A549 (cell line): ENCODE measurements at regions not wholly inside any gene's neighbourhood (a gene's known extent, or its start where the extent isn't known, plus 50 kb on each side); places are given as distances from the start of the nearest gene placed in this dataset.

ENCODE experiments used
- ATAC-seq, 2 experiments: fragments of 200-7000 bp in 1 of 2; fragments of >200 bp in 1 of 2; cut with Nextera tagmentation in 1 of 2; cut with Tn5 transposase in 1 of 2; 3 replicates each; pipeline versions ENCODE4 v1.8.0 to v1.9.1; 2018 to 2020; ENCODE audit warnings: mild to moderate bottlenecking in 1 of 2, moderate library complexity in 1 of 2
- CTCF ChIA-PET: fragments of 300-600 bp; sonication (Branson Sonifier 250); formaldehyde crosslinking; extraction: SDS; loops from one replicate; lab custom pipeline; 2021; ENCODE audit warnings: antibody characterized with exemption, inconsistent platforms; lab: Yijun Ruan, JAX
- POLR2A ChIA-PET: fragments of 350-600 bp; formaldehyde crosslinking; extraction: SDS; loops from one replicate; lab custom pipeline; 2021; ENCODE audit warnings: antibody characterized with exemption, inconsistent platforms; lab: Yijun Ruan, JAX
- DNase-seq, 2 experiments: peaks; one replicate each; pipeline versions ENCODE4 v3.0.0 to v3.0.0-alpha.2; 2011 to 2016; ENCODE audit warnings: low read depth in 1 of 2, low spot score in 1 of 2
- FAIRE-seq: peaks from 2 replicates; lab custom pipeline; 2011; peaks lifted over from hg19 to GRCh38; lab: Jason Lieb, UNC
- H3K27ac ChIP-seq, 2 experiments: fragments of >200 bp; sonication (Bioruptor Twin); formaldehyde crosslinking; 3 replicates each; pipeline ENCODE4 v1.5.1; 2016 to 2017
- H3K4me1 ChIP-seq: fragments of >200 bp; sonication (Bioruptor Twin); formaldehyde crosslinking; 3 replicates; pipeline ENCODE4 v1.6.1; 2016
- H3K4me2 ChIP-seq: fragments of >200 bp; sonication (Bioruptor Twin); formaldehyde crosslinking; 3 replicates; pipeline ENCODE4 v1.6.1; 2016
- H3K4me3 ChIP-seq: fragments of >200 bp; sonication (Bioruptor Twin); formaldehyde crosslinking; 3 replicates; pipeline ENCODE4 v1.5.1; 2016
- H3K9me3 ChIP-seq: fragments of >200 bp; sonication (Bioruptor Twin); formaldehyde crosslinking; 3 replicates; pipeline ENCODE4 v1.6.1; 2016
- BHLHE40 ChIP-seq: IDR thresholded peaks from 2 replicates; pipeline ENCODE4 v1.6.1; 2012; ENCODE audit warnings: low read depth, low read length, inconsistent platforms
- CEBPB ChIP-seq, 2 experiments: fragments of >200 bp in 1 of 2; sonication (Bioruptor Twin) in 1 of 2; formaldehyde crosslinking in 1 of 2; IDR thresholded peaks; 2 replicates each; pipeline ENCODE4 v1.6.1; 2012 to 2016
- FOSB ChIP-seq: fragments of 250-450 bp; sonication (Bioruptor Pico); IDR thresholded peaks from 2 replicates; pipeline ENCODE4 v1.5.0; 2020; ENCODE audit warnings: mild to moderate bottlenecking, moderate library complexity
- FOSL2 ChIP-seq, 2 experiments: fragments of 450-650 bp in 1 of 2; fragments of >200 bp in 1 of 2; sonication (Bioruptor Twin) in 1 of 2; formaldehyde crosslinking; IDR thresholded peaks; 2 replicates each; pipeline versions ENCODE4 v1.5.0 to v1.6.1; 2016 to 2020; ENCODE audit warnings: mild to moderate bottlenecking in 1 of 2, moderate library complexity in 1 of 2
- HOXA7 ChIP-seq: fragments of 250-450 bp; sonication (Bioruptor Pico); IDR thresholded peaks from 2 replicates; pipeline ENCODE4 v1.5.0; 2020; ENCODE audit warnings: mild to moderate bottlenecking, moderate library complexity
- HOXB5 ChIP-seq: fragments of 250-450 bp; sonication (Bioruptor Pico); IDR thresholded peaks from 2 replicates; pipeline ENCODE4 v1.5.0; 2020; ENCODE audit warnings: mild to moderate bottlenecking, moderate library complexity
- JUN ChIP-seq, 2 experiments: fragments of >200 bp; sonication (Bioruptor Twin); formaldehyde crosslinking; IDR thresholded peaks; 2 replicates in 1 of 2; 3 replicates in 1 of 2; pipeline ENCODE4 v1.6.1; 2016 to 2017
- NR3C1 ChIP-seq: fragments of >200 bp; sonication (Bioruptor Twin); formaldehyde crosslinking; IDR thresholded peaks from 3 replicates; pipeline ENCODE4 v1.6.1; 2017
- PHF8 ChIP-seq: fragments of 200-600 bp; sonication (generic); IDR thresholded peaks from 2 replicates; pipeline ENCODE4 v1.6.1; 2016; ENCODE audit warnings: low read depth, mild to moderate bottlenecking, antibody characterized with exemption, moderate library complexity, borderline replicate concordance
- POLR2AphosphoS2 ChIP-seq: conservative IDR thresholded peaks from 2 replicates; pipeline ENCODE4 v1.6.1; 2012; ENCODE audit warnings: low read length, improper control_type of control experiment, inconsistent platforms
- RCOR1 ChIP-seq: fragments of 150-350 bp; IDR thresholded peaks from 2 replicates; pipeline ENCODE4 v1.6.1; 2014; ENCODE audit warnings: antibody characterized with exemption, low read length, low read depth
- TFCP2L1 ChIP-seq: fragments of 250-450 bp; sonication (Bioruptor Pico); IDR thresholded peaks from 2 replicates; pipeline ENCODE4 v1.5.0; 2021; ENCODE audit warnings: mild to moderate bottlenecking
- TP53 ChIP-seq: fragments of 250-450 bp; sonication (Bioruptor Pico); IDR thresholded peaks from 2 replicates; pipeline ENCODE4 v1.5.0; 2021; ENCODE audit warnings: mild to moderate bottlenecking, moderate library complexity
- ZSCAN20 ChIP-seq: fragments of 250-450 bp; sonication (Bioruptor Pico); IDR thresholded peaks from 2 replicates; pipeline ENCODE4 v1.8.0; 2022; ENCODE audit warnings: mild to moderate bottlenecking, moderate library complexity
- WGBS: methylation state at CpG from one replicate; pipeline ENCODE4 v1.1.6; 2017; ENCODE audit errors: missing lambda C conversion rate; 5-methylcytosine and 5-hydroxymethylcytosine counted together
- TF ChIP-seq, protein P1 (sequence below): fragments of >200 bp; sonication (Bioruptor Twin); formaldehyde crosslinking; IDR thresholded peaks from 3 replicates; pipeline ENCODE4 v1.6.1; 2016
- TF ChIP-seq, protein P2 (sequence below): fragments of 450-650 bp; IDR thresholded peaks from 2 replicates; pipeline ENCODE4 v1.6.1; 2014; ENCODE audit warnings: antibody characterized with exemption
- TF ChIP-seq, protein P3 (sequence below): fragments of 200-600 bp; sonication (generic); IDR thresholded peaks from 2 replicates; pipeline ENCODE4 v1.6.1; 2016; ENCODE audit warnings: antibody characterized with exemption, mild to moderate bottlenecking, moderate library complexity
- TF ChIP-seq, protein P4 (sequence below): fragments of 150-350 bp; IDR thresholded peaks from 2 replicates; pipeline ENCODE4 v1.6.1; 2014; ENCODE audit warnings: low read depth, mild to moderate bottlenecking, low read length
- TF ChIP-seq, protein P5 (sequence below): fragments of >200 bp; sonication (Bioruptor Twin); formaldehyde crosslinking; IDR thresholded peaks from 3 replicates; pipeline ENCODE4 v1.5.1; 2016
- TF ChIP-seq, protein P6 (sequence below): IDR thresholded peaks from 2 replicates; pipeline ENCODE4 v1.6.1; 2012

DNA sequence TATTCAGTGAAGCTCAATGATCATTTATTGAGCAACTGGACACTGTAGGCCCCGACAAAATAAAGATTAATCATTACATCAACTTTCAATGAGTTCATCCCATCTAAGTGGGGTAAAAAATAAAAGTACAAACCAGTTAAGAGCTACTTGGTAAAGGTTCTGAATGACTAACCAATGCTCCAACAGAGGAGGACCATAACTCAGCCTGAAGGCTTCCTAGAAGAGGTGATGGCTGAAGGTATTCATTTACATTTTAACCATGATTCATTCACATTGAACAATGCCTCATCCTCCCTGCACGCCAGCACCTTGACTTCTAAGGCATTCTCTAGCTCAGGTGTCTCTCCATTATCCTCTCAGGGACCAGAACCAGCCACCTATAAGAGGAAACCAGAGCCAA lies 201.4 kb downstream of the ZNF462 start:
- CTCF ChIA-PET: interaction anchor here (1.4 to 1.7 kb wide), 2 partner anchors 8 to 20 kb away, joined by 3 to 5 read pairs; no protein-coding TSS in a partner anchor
- H3K4me2 ChIP-seq: no peak overlapping the region
- H3K4me1 ChIP-seq: no peaks in the 10 kb centered on the region
- H3K9me3 ChIP-seq: no peaks in the 10 kb centered on the region
- H3K27ac ChIP-seq: no peak overlapping the region
- ATAC-seq: no peak
- 13% methylated on average over 2 of the region's 2 CpGs for WGBS
- FAIRE-seq: no peak
- TF ChIP-seq, protein P1, sequence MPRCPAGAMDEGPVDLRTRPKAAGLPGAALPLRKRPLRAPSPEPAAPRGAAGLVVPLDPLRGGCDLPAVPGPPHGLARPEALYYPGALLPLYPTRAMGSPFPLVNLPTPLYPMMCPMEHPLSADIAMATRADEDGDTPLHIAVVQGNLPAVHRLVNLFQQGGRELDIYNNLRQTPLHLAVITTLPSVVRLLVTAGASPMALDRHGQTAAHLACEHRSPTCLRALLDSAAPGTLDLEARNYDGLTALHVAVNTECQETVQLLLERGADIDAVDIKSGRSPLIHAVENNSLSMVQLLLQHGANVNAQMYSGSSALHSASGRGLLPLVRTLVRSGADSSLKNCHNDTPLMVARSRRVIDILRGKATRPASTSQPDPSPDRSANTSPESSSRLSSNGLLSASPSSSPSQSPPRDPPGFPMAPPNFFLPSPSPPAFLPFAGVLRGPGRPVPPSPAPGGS: no peak
- TF ChIP-seq TP53 (no peak), HOXA7 (no peak)
- TF ChIP-seq, protein P2, sequence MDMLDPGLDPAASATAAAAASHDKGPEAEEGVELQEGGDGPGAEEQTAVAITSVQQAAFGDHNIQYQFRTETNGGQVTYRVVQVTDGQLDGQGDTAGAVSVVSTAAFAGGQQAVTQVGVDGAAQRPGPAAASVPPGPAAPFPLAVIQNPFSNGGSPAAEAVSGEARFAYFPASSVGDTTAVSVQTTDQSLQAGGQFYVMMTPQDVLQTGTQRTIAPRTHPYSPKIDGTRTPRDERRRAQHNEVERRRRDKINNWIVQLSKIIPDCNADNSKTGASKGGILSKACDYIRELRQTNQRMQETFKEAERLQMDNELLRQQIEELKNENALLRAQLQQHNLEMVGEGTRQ: no peak
- TF ChIP-seq, protein P3, sequence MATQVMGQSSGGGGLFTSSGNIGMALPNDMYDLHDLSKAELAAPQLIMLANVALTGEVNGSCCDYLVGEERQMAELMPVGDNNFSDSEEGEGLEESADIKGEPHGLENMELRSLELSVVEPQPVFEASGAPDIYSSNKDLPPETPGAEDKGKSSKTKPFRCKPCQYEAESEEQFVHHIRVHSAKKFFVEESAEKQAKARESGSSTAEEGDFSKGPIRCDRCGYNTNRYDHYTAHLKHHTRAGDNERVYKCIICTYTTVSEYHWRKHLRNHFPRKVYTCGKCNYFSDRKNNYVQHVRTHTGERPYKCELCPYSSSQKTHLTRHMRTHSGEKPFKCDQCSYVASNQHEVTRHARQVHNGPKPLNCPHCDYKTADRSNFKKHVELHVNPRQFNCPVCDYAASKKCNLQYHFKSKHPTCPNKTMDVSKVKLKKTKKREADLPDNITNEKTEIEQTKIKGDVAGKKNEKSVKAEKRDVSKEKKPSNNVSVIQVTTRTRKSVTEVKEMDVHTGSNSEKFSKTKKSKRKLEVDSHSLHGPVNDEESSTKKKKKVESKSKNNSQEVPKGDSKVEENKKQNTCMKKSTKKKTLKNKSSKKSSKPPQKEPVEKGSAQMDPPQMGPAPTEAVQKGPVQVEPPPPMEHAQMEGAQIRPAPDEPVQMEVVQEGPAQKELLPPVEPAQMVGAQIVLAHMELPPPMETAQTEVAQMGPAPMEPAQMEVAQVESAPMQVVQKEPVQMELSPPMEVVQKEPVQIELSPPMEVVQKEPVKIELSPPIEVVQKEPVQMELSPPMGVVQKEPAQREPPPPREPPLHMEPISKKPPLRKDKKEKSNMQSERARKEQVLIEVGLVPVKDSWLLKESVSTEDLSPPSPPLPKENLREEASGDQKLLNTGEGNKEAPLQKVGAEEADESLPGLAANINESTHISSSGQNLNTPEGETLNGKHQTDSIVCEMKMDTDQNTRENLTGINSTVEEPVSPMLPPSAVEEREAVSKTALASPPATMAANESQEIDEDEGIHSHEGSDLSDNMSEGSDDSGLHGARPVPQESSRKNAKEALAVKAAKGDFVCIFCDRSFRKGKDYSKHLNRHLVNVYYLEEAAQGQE: no peak
- TF ChIP-seq, all 56 proteins: peak for 0
- no peak for DNase-seq
- POLR2A ChIA-PET: no interaction called here
- H3K4me3 ChIP-seq: no peak overlapping the region

DNA sequence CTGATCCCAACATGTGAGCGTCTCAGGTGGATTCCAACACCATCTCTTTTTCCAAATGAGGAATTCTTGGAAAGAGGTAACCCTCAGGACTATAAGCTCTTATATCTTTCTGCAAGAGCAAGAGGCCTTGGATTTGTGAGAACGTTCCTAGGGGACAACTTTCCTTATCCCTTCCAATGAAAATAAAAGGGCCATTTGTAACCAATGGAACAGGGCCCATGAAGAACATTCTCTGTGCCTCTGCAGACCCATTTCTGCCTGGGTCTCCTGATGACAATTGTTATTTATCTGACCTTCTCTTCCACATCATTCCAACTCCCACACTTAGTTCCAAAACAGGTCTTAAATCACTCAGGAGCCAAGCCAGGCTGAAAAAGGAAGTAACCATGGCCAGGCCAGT lies 202.6 kb downstream of the ZNF462 start:
- Histone ChIP-seq H3K4me3 (no peak overlapping the region), H3K27ac (no peak overlapping the region), H3K4me2 (no peak overlapping the region), H3K9me3 (no peaks in the 10 kb centered on the region), H3K4me1 (no peaks in the 10 kb centered on the region)
- WGBS: 18% methylated on average over 2 of the region's 2 CpGs
- ChIA-PET CTCF (interaction anchor here (1.4 to 1.7 kb wide), 2 partner anchors 9 to 21 kb away, joined by 3 to 5 read pairs; no protein-coding TSS in a partner anchor), POLR2A (no interaction called here)
- no peak for FAIRE-seq
- no peak for ATAC-seq
- DNase-seq: no peak
- TF ChIP-seq, protein P4, sequence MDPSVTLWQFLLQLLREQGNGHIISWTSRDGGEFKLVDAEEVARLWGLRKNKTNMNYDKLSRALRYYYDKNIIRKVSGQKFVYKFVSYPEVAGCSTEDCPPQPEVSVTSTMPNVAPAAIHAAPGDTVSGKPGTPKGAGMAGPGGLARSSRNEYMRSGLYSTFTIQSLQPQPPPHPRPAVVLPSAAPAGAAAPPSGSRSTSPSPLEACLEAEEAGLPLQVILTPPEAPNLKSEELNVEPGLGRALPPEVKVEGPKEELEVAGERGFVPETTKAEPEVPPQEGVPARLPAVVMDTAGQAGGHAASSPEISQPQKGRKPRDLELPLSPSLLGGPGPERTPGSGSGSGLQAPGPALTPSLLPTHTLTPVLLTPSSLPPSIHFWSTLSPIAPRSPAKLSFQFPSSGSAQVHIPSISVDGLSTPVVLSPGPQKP: no peak

DNA sequence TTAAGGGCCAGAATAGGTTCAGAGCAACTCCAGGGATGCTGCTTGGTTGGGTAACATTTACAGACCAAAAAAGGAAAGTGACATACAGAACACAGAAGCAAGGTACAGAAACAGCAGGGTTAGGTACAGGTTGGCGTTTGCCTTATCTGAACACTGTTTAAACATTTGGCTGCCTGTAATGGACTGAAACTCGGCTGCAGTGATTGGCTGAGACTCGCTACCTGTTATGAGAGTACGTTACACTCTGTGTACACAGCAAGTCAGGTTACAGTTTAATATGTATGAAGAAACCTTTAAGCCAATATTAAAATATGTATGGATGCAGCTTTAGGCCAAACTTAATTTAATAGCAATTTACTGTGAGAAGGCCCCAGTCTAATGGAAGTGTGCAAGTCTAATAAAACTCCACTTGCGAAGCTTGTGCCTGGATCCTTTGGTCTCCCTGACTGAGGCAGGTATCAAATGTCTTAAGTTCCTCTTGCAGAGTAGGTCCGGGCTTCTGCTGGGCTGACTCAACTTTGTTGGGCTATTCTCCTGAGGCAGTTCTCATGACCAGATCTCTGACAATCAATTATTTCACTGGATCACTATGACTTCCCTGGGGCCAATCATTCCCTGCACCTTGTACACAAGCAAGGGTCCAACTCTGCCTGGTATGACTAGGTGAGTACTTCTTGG lies 204.9 kb downstream of the ZNF462 start:
- ATAC-seq (no peak; a peak in 1 of 6 replicates), DNase-seq (no peak), FAIRE-seq (no peak)
- Histone ChIP-seq H3K9me3 (no peaks in the 10 kb centered on the region), H3K4me2 (no peak overlapping the region), H3K4me3 (no peak overlapping the region), H3K4me1 (no peaks in the 10 kb centered on the region), H3K27ac (no peak overlapping the region)
- WGBS: 51% methylated on average over 6 of the region's 6 CpGs
- CTCF ChIA-PET: interaction anchor here (2.2 kb wide), 1 partner anchor 10 kb away, joined by 6 read pairs; no protein-coding TSS in a partner anchor
- TF ChIP-seq BHLHE40 (no peak), HOXB5 (CRISPR knock-in tag) (no peak), ZSCAN20 (CRISPR knock-in tag) (no peak), NR3C1 (no peak), RCOR1 (no peak), TFCP2L1 (CRISPR knock-in tag) (no peak), POLR2AphosphoS2 (no peak), CEBPB (IDR thresholded peaks at IDR 0.05) (no peak), FOSB (CRISPR knock-in tag) (no peak), PHF8 (no peak), HOXA7 (no peak), FOSL2 (IDR thresholded peaks at IDR 0.05) (no peak), FOSL2 (CRISPR knock-in tag; IDR thresholded peaks at IDR 0.05) (no peak), JUN (IDR thresholded peaks at IDR 0.05) (no peak)
- TF ChIP-seq, protein P5, sequence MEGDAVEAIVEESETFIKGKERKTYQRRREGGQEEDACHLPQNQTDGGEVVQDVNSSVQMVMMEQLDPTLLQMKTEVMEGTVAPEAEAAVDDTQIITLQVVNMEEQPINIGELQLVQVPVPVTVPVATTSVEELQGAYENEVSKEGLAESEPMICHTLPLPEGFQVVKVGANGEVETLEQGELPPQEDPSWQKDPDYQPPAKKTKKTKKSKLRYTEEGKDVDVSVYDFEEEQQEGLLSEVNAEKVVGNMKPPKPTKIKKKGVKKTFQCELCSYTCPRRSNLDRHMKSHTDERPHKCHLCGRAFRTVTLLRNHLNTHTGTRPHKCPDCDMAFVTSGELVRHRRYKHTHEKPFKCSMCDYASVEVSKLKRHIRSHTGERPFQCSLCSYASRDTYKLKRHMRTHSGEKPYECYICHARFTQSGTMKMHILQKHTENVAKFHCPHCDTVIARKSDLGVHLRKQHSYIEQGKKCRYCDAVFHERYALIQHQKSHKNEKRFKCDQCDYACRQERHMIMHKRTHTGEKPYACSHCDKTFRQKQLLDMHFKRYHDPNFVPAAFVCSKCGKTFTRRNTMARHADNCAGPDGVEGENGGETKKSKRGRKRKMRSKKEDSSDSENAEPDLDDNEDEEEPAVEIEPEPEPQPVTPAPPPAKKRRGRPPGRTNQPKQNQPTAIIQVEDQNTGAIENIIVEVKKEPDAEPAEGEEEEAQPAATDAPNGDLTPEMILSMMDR: no peak
- TF ChIP-seq, protein P6, sequence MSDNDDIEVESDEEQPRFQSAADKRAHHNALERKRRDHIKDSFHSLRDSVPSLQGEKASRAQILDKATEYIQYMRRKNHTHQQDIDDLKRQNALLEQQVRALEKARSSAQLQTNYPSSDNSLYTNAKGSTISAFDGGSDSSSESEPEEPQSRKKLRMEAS: no peak
- TF ChIP-seq, protein P1: no peak
- POLR2A ChIA-PET: no interaction called here
